ENCODE measurements at regions not wholly inside any gene's neighbourhood (a gene's known extent, or its start where the extent isn't known, plus 50 kb on each side); places are given as distances from the start of the nearest gene placed in this dataset.

GRCh38 chr7:131219312-131220041 lies 108.2 kb upstream of the MKLN1 start:
- TF ChIP-seq, protein P1, sequence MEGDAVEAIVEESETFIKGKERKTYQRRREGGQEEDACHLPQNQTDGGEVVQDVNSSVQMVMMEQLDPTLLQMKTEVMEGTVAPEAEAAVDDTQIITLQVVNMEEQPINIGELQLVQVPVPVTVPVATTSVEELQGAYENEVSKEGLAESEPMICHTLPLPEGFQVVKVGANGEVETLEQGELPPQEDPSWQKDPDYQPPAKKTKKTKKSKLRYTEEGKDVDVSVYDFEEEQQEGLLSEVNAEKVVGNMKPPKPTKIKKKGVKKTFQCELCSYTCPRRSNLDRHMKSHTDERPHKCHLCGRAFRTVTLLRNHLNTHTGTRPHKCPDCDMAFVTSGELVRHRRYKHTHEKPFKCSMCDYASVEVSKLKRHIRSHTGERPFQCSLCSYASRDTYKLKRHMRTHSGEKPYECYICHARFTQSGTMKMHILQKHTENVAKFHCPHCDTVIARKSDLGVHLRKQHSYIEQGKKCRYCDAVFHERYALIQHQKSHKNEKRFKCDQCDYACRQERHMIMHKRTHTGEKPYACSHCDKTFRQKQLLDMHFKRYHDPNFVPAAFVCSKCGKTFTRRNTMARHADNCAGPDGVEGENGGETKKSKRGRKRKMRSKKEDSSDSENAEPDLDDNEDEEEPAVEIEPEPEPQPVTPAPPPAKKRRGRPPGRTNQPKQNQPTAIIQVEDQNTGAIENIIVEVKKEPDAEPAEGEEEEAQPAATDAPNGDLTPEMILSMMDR (IDR thresholded peaks at IDR 0.05; ENCODE audit: borderline replicate concordance, extremely low read depth, low read length, poor library complexity, severe bottlenecking), result no peak
- no peak for TF ChIP-seq EZH2 (IDR thresholded peaks at IDR 0.05; ENCODE audit: borderline replicate concordance, low read depth, low read length, severe bottlenecking)
